Fibroblast of skin of left biceps (primary cell): ENCODE measurements at regions not wholly inside any gene's neighbourhood (a gene's known extent, or its start where the extent isn't known, plus 50 kb on each side); places are given as distances from the start of the nearest gene placed in this dataset.

Experiments
- DNase-seq, 2 experiments: peaks; one replicate each; pipeline ENCODE4 v3.0.0-alpha.2; 2013; ENCODE audit warnings: low read depth in 2 of 2

DNA sequence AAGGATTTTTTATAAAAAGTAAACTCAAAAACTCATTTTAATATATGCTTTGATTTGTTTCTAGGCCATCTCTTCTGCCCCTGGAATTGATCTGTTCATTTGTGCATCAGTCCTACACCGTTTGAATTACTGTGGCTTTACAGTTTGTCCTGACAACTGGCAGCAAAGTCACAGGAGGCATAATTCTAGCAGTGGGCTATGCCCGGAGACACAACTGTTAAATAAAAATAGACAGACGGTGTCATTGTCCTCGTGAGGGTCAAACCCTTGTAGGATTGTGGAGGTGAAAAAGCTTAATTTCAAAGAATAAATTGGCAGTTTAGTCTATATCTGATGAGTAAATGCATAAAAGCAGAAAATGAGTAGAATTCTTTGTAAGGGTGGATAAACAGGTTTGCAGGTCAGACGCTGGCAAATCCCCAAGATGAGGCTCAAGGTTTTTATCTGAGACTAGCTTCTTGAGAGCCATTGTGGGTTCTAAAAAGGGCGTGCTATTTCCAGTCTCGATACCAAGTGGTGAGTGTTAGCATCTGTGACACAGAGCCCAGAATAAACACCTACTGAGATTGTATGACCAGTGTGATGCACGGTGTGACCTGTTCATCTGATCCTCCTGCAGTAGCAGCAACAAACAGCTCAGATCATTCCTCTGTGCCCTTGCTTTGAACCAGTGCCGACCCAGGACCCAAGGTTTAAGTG is 51.5 kb upstream of the SLCO3A1 start:
- no peak for DNase-seq

DNA sequence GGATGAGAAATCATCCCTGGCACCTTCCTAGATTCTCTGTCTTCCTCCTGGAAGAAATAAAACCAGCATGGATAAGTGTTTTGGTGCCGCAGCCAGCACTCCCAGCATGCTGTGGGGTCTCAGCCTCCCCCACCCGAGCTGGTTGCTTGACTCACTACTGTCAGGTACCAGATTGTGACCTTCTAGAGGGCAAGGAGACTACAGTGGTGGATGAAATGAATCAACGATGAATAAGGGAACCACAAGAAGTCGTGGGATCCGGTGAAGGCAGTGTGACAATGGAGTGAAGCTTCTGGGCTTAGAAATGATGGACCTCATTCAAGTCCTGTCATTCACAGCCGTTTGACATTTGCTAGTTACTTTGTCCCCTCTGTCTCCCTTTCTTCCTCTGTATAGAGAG is 50.2 kb upstream of the SLCO3A1 start:
- no peak for DNase-seq
